SU-DHL-6 (cell line): ENCODE measurements at regions not wholly inside any gene's neighbourhood (a gene's known extent, or its start where the extent isn't known, plus 50 kb on each side); places are given as distances from the start of the nearest gene placed in this dataset.
"Not testable (repeated sequence)": the region's sequence is repeated elsewhere in the genome, so short reads cannot be mapped to it uniquely, and the experiment has no call there.

ENCODE experiments used
- CTCF ChIP-seq: fragments of 200-600 bp; sonication (generic); IDR thresholded peaks from one replicate; pipeline ENCODE4 v1.5.1; 2017; ENCODE audit warnings: antibody characterized with exemption, mild to moderate bottlenecking, low read length, moderate library complexity; ENCODE audit not compliant: insufficient read depth, poor library complexity, severe bottlenecking
- EZH2phosphoT487 ChIP-seq: fragments of 200-600 bp; sonication (generic), shearing (Covaris generic); conservative IDR thresholded peaks from 2 replicates; pipeline ENCODE4 v1.6.1; 2018; ENCODE audit warnings: mild to moderate bottlenecking, antibody characterized with exemption, low read length, moderate library complexity, mixed read lengths

- TF ChIP-seq CTCF, EZH2phosphoT487: not testable (repeated sequence)
Measured at GRCh38 chr6:67922588-67922987, 712.5 kb upstream of the ADGRB3 start.
